ENCODE measurements at regions not wholly inside any gene's neighbourhood (a gene's known extent, or its start where the extent isn't known, plus 50 kb on each side); places are given as distances from the start of the nearest gene placed in this dataset.

- no peak for FAIRE-seq
- no peaks in the 10 kb centered on the region for H3K79me2 ChIP-seq (ENCODE audit: insufficient read depth, low read length)
- H3K9me3 ChIP-seq (ENCODE audit: insufficient read depth, low read depth, low read length), result no peaks in the 10 kb centered on the region
- no peak overlapping the region for H2AFZ ChIP-seq (ENCODE audit: low read depth, low read length)
- Mint-ChIP-seq H3K4me3 (ENCODE audit: unreplicated experiment) (no peak overlapping the region), H3K27ac (ENCODE audit: unreplicated experiment) (no peak overlapping the region), H3K9me3 (ENCODE audit: unreplicated experiment) (peaks cover 2% of the 10 kb centered on the region), H3K4me1 (ENCODE audit: low read depth, unreplicated experiment) (no peaks in the 10 kb centered on the region), H3K27me3 (ENCODE audit: low read depth, unreplicated experiment) (peaks cover 2% of the 10 kb centered on the region), H3K36me3 (ENCODE audit: low read depth, unreplicated experiment) (no peaks in the 10 kb centered on the region)
- no peak overlapping the region for H3K9ac ChIP-seq (ENCODE audit: low read length)
- no peaks in the 10 kb centered on the region for H4K20me1 ChIP-seq (ENCODE audit: insufficient read depth, low read length)
- H3K36me3 ChIP-seq (ENCODE audit: insufficient read depth, low read length), result no peaks in the 10 kb centered on the region
- no peaks in the 10 kb centered on the region for H3K4me1 ChIP-seq (ENCODE audit: insufficient read depth, low read length)
- TF ChIP-seq CTCF (IDR thresholded peaks at IDR 0.05; ENCODE audit: insufficient read depth, low read depth, low read length), result no peak
- no peak for TF ChIP-seq EZH2 (IDR thresholded peaks at IDR 0.05; ENCODE audit: insufficient read depth, low read length)
- no peaks in the 10 kb centered on the region for H3K27me3 ChIP-seq (ENCODE audit: insufficient read depth, low read length)
- H3K4me2 ChIP-seq (ENCODE audit: low read length), result no peak overlapping the region
- DNase-seq (ENCODE audit: low read depth), result no peak
- no peak overlapping the region for H3K4me3 ChIP-seq (ENCODE audit: insufficient read depth, low read depth, low read length)
- no peak overlapping the region for H3K27ac ChIP-seq (ENCODE audit: low read depth, low read length)
Observed at GRCh38 chr14:45721472-45721871, 468.5 kb upstream of the MIS18BP1 start.

- Histone ChIP-seq H4K20me1 (ENCODE audit: insufficient read depth, low read length) (no peaks in the 10 kb centered on the region), H3K9me3 (ENCODE audit: insufficient read depth, low read depth, low read length) (no peaks in the 10 kb centered on the region), H3K9ac (ENCODE audit: low read length) (no peak overlapping the region), H3K27ac (ENCODE audit: low read depth, low read length) (no peak overlapping the region), H3K4me1 (ENCODE audit: insufficient read depth, low read length) (no peaks in the 10 kb centered on the region), H3K4me2 (ENCODE audit: low read length) (no peak overlapping the region), H3K27me3 (ENCODE audit: insufficient read depth, low read length) (no peaks in the 10 kb centered on the region), H3K4me3 (ENCODE audit: insufficient read depth, low read depth, low read length) (no peak overlapping the region), H2AFZ (ENCODE audit: low read depth, low read length) (no peak overlapping the region), H3K79me2 (ENCODE audit: insufficient read depth, low read length) (no peaks in the 10 kb centered on the region), H3K36me3 (ENCODE audit: insufficient read depth, low read length) (no peaks in the 10 kb centered on the region)
- TF ChIP-seq CTCF (IDR thresholded peaks at IDR 0.05; ENCODE audit: insufficient read depth, low read depth, low read length), result no peak
- no peak for TF ChIP-seq EZH2 (IDR thresholded peaks at IDR 0.05; ENCODE audit: insufficient read depth, low read length)
- Mint-ChIP-seq H3K9me3 (ENCODE audit: unreplicated experiment) (peaks cover 3% of the 10 kb centered on the region), H3K36me3 (ENCODE audit: low read depth, unreplicated experiment) (no peaks in the 10 kb centered on the region), H3K27ac (ENCODE audit: unreplicated experiment) (no peak overlapping the region), H3K4me3 (ENCODE audit: unreplicated experiment) (no peak overlapping the region), H3K4me1 (ENCODE audit: low read depth, unreplicated experiment) (no peaks in the 10 kb centered on the region), H3K27me3 (ENCODE audit: low read depth, unreplicated experiment) (peaks cover 7% of the 10 kb centered on the region)
- FAIRE-seq (no peak), DNase-seq (ENCODE audit: low read depth) (no peak)
Observed at GRCh38 chr14:45716572-45716971, 463.6 kb upstream of the MIS18BP1 start.

GRCh38 chr14:45715946-45716345 is 462.9 kb upstream of the MIS18BP1 start:
- H3K4me1 ChIP-seq (ENCODE audit: insufficient read depth, low read length), result no peaks in the 10 kb centered on the region
- no peak overlapping the region for H2AFZ ChIP-seq (ENCODE audit: low read depth, low read length)

More at GRCh38 chr14:45715946-45716345, 462.9 kb upstream of the MIS18BP1 start:
- Mint-ChIP-seq H3K4me1 (ENCODE audit: low read depth, unreplicated experiment) (no peaks in the 10 kb centered on the region), H3K36me3 (ENCODE audit: low read depth, unreplicated experiment) (no peaks in the 10 kb centered on the region), H3K9me3 (ENCODE audit: unreplicated experiment) (peaks cover 3% of the 10 kb centered on the region), H3K4me3 (ENCODE audit: unreplicated experiment) (no peak overlapping the region), H3K27ac (ENCODE audit: unreplicated experiment) (no peak overlapping the region), H3K27me3 (ENCODE audit: low read depth, unreplicated experiment) (peaks cover 7% of the 10 kb centered on the region)
- H3K4me2 ChIP-seq (ENCODE audit: low read length), result no peak overlapping the region
- H3K79me2 ChIP-seq (ENCODE audit: insufficient read depth, low read length), result no peaks in the 10 kb centered on the region
- H3K36me3 ChIP-seq (ENCODE audit: insufficient read depth, low read length), result no peaks in the 10 kb centered on the region
- H3K4me3 ChIP-seq (ENCODE audit: insufficient read depth, low read depth, low read length), result no peak overlapping the region
- no peak overlapping the region for H3K27ac ChIP-seq (ENCODE audit: low read depth, low read length)
- TF ChIP-seq CTCF (IDR thresholded peaks at IDR 0.05; ENCODE audit: insufficient read depth, low read depth, low read length) (no peak), EZH2 (IDR thresholded peaks at IDR 0.05; ENCODE audit: insufficient read depth, low read length) (no peak)
- H3K27me3 ChIP-seq (ENCODE audit: insufficient read depth, low read length), result no peaks in the 10 kb centered on the region
- no peak for DNase-seq (ENCODE audit: low read depth)
- H3K9me3 ChIP-seq (ENCODE audit: insufficient read depth, low read depth, low read length), result no peaks in the 10 kb centered on the region
- H4K20me1 ChIP-seq (ENCODE audit: insufficient read depth, low read length), result no peaks in the 10 kb centered on the region
- no peak overlapping the region for H3K9ac ChIP-seq (ENCODE audit: low read length)
- FAIRE-seq, result no peak
